PFSK-1 (cell line): ENCODE measurements at regions not wholly inside any gene's neighbourhood (a gene's known extent, or its start where the extent isn't known, plus 50 kb on each side); places are given as distances from the start of the nearest gene placed in this dataset.
A peak's percentile ranks its signal among the peaks of the same experiment; 100 is the strongest.

Experiments
- FOXP2 ChIP-seq: optimal IDR thresholded peaks from 2 replicates; pipeline ENCODE3; 2011; ENCODE audit warnings: borderline replicate concordance, control low read depth, inconsistent platforms; ENCODE audit not compliant: insufficient read depth; ENCODE audit errors: extremely low read length, extremely low read depth
- POLR2AphosphoS5 ChIP-seq: IDR thresholded peaks from 2 replicates; pipeline ENCODE4 v1.6.1; 2012; ENCODE audit warnings: low read depth, mild to moderate bottlenecking, control low read depth, low read length, moderate library complexity
- REST ChIP-seq, 2 experiments: IDR thresholded peaks; 2 replicates each; pipeline versions ENCODE4 v1.6.1 to v1.8.0; 2011 to 2012; ENCODE audit warnings: low read depth in 2 of 2, low read length in 2 of 2, control low read depth in 1 of 2, inconsistent platforms in 1 of 2, mild to moderate bottlenecking in 1 of 2, moderate library complexity in 1 of 2; ENCODE audit not compliant: insufficient read depth in 1 of 2
- SIN3A ChIP-seq: IDR thresholded peaks from 2 replicates; pipeline ENCODE4 v1.6.1; 2012; ENCODE audit warnings: mild to moderate bottlenecking, low read length, moderate library complexity, borderline replicate concordance; ENCODE audit not compliant: insufficient read depth
- TAF1 ChIP-seq: IDR thresholded peaks from 2 replicates; pipeline ENCODE4 v1.6.1; 2012; ENCODE audit warnings: low read length, control low read depth, borderline replicate concordance; ENCODE audit not compliant: insufficient read depth

GRCh38 chr1:222466150-222466865 is 81.6 kb downstream of the HHIPL2 start:
- TF ChIP-seq REST (IDR thresholded peaks at IDR 0.05; ENCODE audit: insufficient read depth in 1 of 2, low read depth in 2 of 2, low read length in 2 of 2) (no peak), TAF1 (no peak), POLR2AphosphoS5 (no peak), FOXP2 (no peak), SIN3A (no peak)

- TF ChIP-seq TAF1 (no peak), FOXP2 (peak; percentile 99), POLR2AphosphoS5 (peak; percentile 85), REST (IDR thresholded peaks at IDR 0.05; ENCODE audit: insufficient read depth in 1 of 2, low read depth in 2 of 2, low read length in 2 of 2) (peak in 1 of 2 experiments; percentile 41; a peak in 1 of 4 replicates)
Observed at GRCh38 chr1:222465211-222466041, 82.5 kb downstream of the HHIPL2 start.

GRCh38 chr1:222464841-222465210 is 83.1 kb downstream of the HHIPL2 start:
- TF ChIP-seq POLR2AphosphoS5 (no peak), TAF1 (no peak), REST (IDR thresholded peaks at IDR 0.05; ENCODE audit: insufficient read depth in 1 of 2, low read depth in 2 of 2, low read length in 2 of 2) (no peak), FOXP2 (no peak), SIN3A (no peak)

- no peak for TF ChIP-seq REST (IDR thresholded peaks at IDR 0.05; ENCODE audit: insufficient read depth in 1 of 2, low read depth in 2 of 2, low read length in 2 of 2)
- no peak for TF ChIP-seq SIN3A
- TF ChIP-seq FOXP2 = no peak
- TF ChIP-seq TAF1 = no peak
Observed at GRCh38 chr1:222463059-222463730, 84.7 kb downstream of the HHIPL2 start.
